ENCODE measurements at regions not wholly inside any gene's neighbourhood (a gene's known extent, or its start where the extent isn't known, plus 50 kb on each side); places are given as distances from the start of the nearest gene placed in this dataset.

DNA sequence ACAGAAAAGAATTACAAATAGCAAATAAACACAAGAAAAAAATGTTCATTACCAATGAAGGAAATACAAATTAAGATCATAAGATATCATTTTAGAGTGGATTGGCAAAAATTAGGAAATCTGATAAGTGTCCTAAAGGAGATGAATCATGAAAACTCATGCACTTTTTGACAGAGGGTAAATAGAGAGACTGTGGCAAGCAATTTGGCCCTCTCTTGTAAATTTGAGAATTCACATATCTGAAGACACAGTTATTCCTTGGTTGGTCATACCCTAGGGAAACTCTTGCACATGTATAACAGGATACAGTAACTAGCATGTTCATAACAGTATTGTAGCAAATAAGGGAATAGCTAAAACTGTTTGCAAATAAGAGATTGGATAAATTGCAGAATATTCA, 246.0 kb upstream of the GADL1 start:
- TF ChIP-seq REST (IDR thresholded peaks at IDR 0.05) (no peak), BCL3 (IDR thresholded peaks at IDR 0.05) (no peak), POLR2A (IDR thresholded peaks at IDR 0.05; ENCODE audit: low read length) (no peak), SMC3 (IDR thresholded peaks at IDR 0.05) (no peak), FOSL2 (IDR thresholded peaks at IDR 0.05) (no peak), FOSL2 (CRISPR knock-in tag; IDR thresholded peaks at IDR 0.05) (no peak)
- TF ChIP-seq, protein P1, sequence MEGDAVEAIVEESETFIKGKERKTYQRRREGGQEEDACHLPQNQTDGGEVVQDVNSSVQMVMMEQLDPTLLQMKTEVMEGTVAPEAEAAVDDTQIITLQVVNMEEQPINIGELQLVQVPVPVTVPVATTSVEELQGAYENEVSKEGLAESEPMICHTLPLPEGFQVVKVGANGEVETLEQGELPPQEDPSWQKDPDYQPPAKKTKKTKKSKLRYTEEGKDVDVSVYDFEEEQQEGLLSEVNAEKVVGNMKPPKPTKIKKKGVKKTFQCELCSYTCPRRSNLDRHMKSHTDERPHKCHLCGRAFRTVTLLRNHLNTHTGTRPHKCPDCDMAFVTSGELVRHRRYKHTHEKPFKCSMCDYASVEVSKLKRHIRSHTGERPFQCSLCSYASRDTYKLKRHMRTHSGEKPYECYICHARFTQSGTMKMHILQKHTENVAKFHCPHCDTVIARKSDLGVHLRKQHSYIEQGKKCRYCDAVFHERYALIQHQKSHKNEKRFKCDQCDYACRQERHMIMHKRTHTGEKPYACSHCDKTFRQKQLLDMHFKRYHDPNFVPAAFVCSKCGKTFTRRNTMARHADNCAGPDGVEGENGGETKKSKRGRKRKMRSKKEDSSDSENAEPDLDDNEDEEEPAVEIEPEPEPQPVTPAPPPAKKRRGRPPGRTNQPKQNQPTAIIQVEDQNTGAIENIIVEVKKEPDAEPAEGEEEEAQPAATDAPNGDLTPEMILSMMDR (IDR thresholded peaks at IDR 0.05) = no peak

Data from A549 (cell line).